ENCODE measurements at regions not wholly inside any gene's neighbourhood (a gene's known extent, or its start where the extent isn't known, plus 50 kb on each side); places are given as distances from the start of the nearest gene placed in this dataset.

DNA sequence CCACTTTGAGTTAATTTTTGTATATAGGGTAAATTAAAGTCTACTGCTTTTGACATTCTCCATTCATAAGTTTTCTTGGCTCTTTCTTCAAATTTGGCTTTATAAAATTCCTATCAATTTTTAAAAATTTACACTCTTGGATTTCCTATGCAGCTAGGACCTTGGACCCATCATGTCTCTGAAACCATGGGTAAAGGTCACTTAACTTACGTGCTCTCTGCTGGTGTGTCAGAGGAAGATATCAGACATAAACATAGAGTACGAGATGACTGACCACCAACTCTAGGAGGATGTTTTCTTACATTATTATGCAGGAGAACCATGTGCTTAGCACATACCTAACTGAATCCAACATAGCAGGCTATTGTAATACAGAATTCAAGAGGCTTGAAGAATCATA is 62.5 kb upstream of the C1GALT1C1 start:
- DNase-seq = no peak

DNA sequence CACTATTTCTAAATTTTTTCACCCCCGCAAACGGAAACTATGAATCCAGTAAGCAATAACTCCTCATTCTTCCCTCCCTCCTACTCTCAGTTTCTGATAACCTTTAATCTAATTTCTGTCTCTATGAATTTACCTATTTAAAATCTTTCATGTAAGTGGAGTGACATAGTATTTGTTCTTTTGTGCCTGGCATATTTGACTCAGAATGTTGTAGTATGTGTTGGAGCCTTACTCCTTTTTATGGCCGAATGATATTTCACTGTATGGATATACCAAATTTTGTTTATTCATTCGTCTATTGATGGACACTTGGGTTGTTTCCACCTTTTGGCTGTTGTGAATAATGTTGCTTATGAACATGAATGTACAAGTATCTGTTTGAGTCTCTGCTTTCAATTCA is 61.1 kb upstream of the C1GALT1C1 start:
- DNase-seq = no peak

DNA sequence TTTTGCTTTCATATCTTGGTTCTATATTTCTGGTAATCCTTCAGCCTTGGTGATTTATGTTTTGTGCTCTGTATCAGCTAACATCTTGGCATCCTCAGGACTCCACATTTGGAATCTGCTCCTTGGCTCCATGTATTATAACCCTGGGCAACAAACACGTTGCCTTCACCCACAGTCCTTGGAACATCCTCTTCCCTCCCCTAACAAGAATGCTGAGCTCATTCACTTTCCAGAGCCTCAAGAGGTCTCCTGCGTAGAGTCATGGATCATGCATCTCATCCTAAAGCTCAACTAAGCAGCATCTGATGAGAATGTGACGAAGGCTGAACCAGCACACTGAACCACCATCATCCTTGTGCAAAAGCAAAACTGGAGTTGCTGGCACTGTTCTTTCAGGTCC is 60.5 kb upstream of the C1GALT1C1 start:
- no peak for DNase-seq

- DNase-seq = no peak
Observed at GRCh38 chrX:120680090-120680489, 50.2 kb upstream of the C1GALT1C1 start.

Measured in activated CD4-positive, alpha-beta T cell treated with anti-CD3 and anti-CD28 coated beads for 4 hours (primary cell).